PFSK-1 (cell line): ENCODE measurements at regions not wholly inside any gene's neighbourhood (a gene's known extent, or its start where the extent isn't known, plus 50 kb on each side); places are given as distances from the start of the nearest gene placed in this dataset.

ENCODE experiments used
- REST ChIP-seq, 2 experiments: IDR thresholded peaks; 2 replicates each; pipeline versions ENCODE4 v1.6.1 to v1.8.0; 2011 to 2012; ENCODE audit warnings: low read depth in 2 of 2, low read length in 2 of 2, control low read depth in 1 of 2, inconsistent platforms in 1 of 2, mild to moderate bottlenecking in 1 of 2, moderate library complexity in 1 of 2; ENCODE audit not compliant: insufficient read depth in 1 of 2
- SIN3A ChIP-seq: IDR thresholded peaks from 2 replicates; pipeline ENCODE4 v1.6.1; 2012; ENCODE audit warnings: mild to moderate bottlenecking, low read length, moderate library complexity, borderline replicate concordance; ENCODE audit not compliant: insufficient read depth
- TAF1 ChIP-seq: IDR thresholded peaks from 2 replicates; pipeline ENCODE4 v1.6.1; 2012; ENCODE audit warnings: low read length, control low read depth, borderline replicate concordance; ENCODE audit not compliant: insufficient read depth

GRCh38 chr9:79403495-79403894 is 168.3 kb upstream of the TLE4 start:
- TF ChIP-seq TAF1, result no peak
- TF ChIP-seq SIN3A, result no peak
- no peak for TF ChIP-seq REST (IDR thresholded peaks at IDR 0.05; ENCODE audit: insufficient read depth in 1 of 2, low read depth in 2 of 2, low read length in 2 of 2)
